Mesenchymal stem cell (in vitro differentiated cells and primary cell): ENCODE measurements at regions not wholly inside any gene's neighbourhood (a gene's known extent, or its start where the extent isn't known, plus 50 kb on each side); places are given as distances from the start of the nearest gene placed in this dataset.
A peak's percentile ranks its signal among the peaks of the same experiment; 100 is the strongest.

Experiments
- DNase-seq: peaks from one replicate; pipeline ENCODE4 v3.0.0-alpha.2; 2013
- H2AFZ ChIP-seq: one replicate; pipeline ENCODE4 v1.6.1; 2013; ENCODE audit warnings: low read depth, mild to moderate bottlenecking, control low read depth, inconsistent platforms, low read length, moderate library complexity
- H2AK5ac ChIP-seq: 2 replicates; pipeline ENCODE4 v1.6.1; 2013; ENCODE audit warnings: low read length, moderate library complexity, mild to moderate bottlenecking, inconsistent platforms; ENCODE audit not compliant: severe bottlenecking
- H2BK120ac ChIP-seq: one replicate; pipeline ENCODE4 v1.6.1; 2013; ENCODE audit warnings: low read depth, mild to moderate bottlenecking, inconsistent platforms, low read length, moderate library complexity
- H2BK12ac ChIP-seq, 2 experiments: one replicate each; pipeline ENCODE4 v1.6.1; 2013; ENCODE audit warnings: inconsistent platforms in 2 of 2, low read length in 2 of 2, mild to moderate bottlenecking in 2 of 2, moderate library complexity in 2 of 2, control low read depth in 1 of 2
- H2BK15ac ChIP-seq: one replicate; pipeline ENCODE4 v1.6.1; 2013; ENCODE audit warnings: mild to moderate bottlenecking, low read depth, inconsistent platforms; ENCODE audit not compliant: poor library complexity, severe bottlenecking
- H2BK5ac ChIP-seq: 2 replicates; pipeline ENCODE4 v1.6.1; 2013; ENCODE audit warnings: low read depth, mild to moderate bottlenecking, low read length, control low read depth, inconsistent platforms; ENCODE audit not compliant: poor library complexity, severe bottlenecking
- H3K14ac ChIP-seq, 2 experiments: one replicate each; pipeline ENCODE4 v1.6.1; 2013; ENCODE audit warnings: inconsistent platforms in 2 of 2, low read length in 2 of 2, control low read depth in 1 of 2, mild to moderate bottlenecking in 1 of 2, moderate library complexity in 1 of 2
- H3K18ac ChIP-seq, 2 experiments: one replicate each; pipeline ENCODE4 v1.6.1; 2013; ENCODE audit warnings: inconsistent platforms in 2 of 2, low read length in 2 of 2, control low read depth in 1 of 2, low read depth in 1 of 2, mild to moderate bottlenecking in 1 of 2
- H3K23ac ChIP-seq, 2 experiments: one replicate each; pipeline ENCODE4 v1.6.1; 2013; ENCODE audit warnings: inconsistent platforms in 2 of 2, low read length in 2 of 2, mild to moderate bottlenecking in 2 of 2, moderate library complexity in 2 of 2, control low read depth in 1 of 2
- H3K27ac ChIP-seq: 2 replicates; pipeline ENCODE4 v1.5.1; 2013; ENCODE audit warnings: mild to moderate bottlenecking, moderate library complexity, low read length, control low read depth, inconsistent platforms; ENCODE audit not compliant: poor library complexity, severe bottlenecking
- H3K27me3 ChIP-seq, 2 experiments: 2 replicates each; pipeline versions ENCODE4 v1.6.1 to v1.7.0; 2013; ENCODE audit warnings: low read length in 2 of 2, mild to moderate bottlenecking in 2 of 2, moderate library complexity in 2 of 2, control low read depth in 1 of 2, inconsistent platforms in 1 of 2; ENCODE audit not compliant: control insufficient read depth in 1 of 2, insufficient read depth in 1 of 2
- H3K36me3 ChIP-seq, 2 experiments: 2 replicates each; pipeline versions ENCODE4 v1.6.1 to v1.7.0; 2013; ENCODE audit warnings: low read length in 2 of 2, control low read depth in 1 of 2, inconsistent platforms in 1 of 2, low read depth in 1 of 2, mild to moderate bottlenecking in 1 of 2; ENCODE audit not compliant: insufficient read depth in 2 of 2, control insufficient read depth in 1 of 2
- H3K4ac ChIP-seq, 2 experiments: one replicate each; pipeline ENCODE4 v1.6.1; 2013; ENCODE audit warnings: inconsistent platforms in 2 of 2, low read length in 2 of 2, mild to moderate bottlenecking in 2 of 2, moderate library complexity in 2 of 2, control low read depth in 1 of 2, low read depth in 1 of 2
- H3K4me1 ChIP-seq: 2 replicates; pipeline ENCODE4 v1.6.1; 2013; ENCODE audit warnings: low read depth, low read length, control low read depth; ENCODE audit not compliant: control insufficient read depth, insufficient read depth
- H3K4me2 ChIP-seq: 2 replicates; pipeline ENCODE4 v1.6.1; 2013; ENCODE audit warnings: low read length, mild to moderate bottlenecking, inconsistent platforms; ENCODE audit not compliant: poor library complexity, severe bottlenecking
- H3K4me3 ChIP-seq, 2 experiments: 2 replicates each; pipeline versions ENCODE4 v1.5.1 to v1.7.0; 2013; ENCODE audit warnings: low read length in 2 of 2, mild to moderate bottlenecking in 2 of 2, control low read depth in 1 of 2, low read depth in 1 of 2; ENCODE audit not compliant: insufficient read depth in 1 of 2
- H3K79me1 ChIP-seq: replicated peaks from 2 replicates; pipeline ENCODE4 v1.6.1; 2013; ENCODE audit warnings: mild to moderate bottlenecking, control low read depth, low read length, inconsistent platforms; ENCODE audit not compliant: poor library complexity, severe bottlenecking
- H3K9ac ChIP-seq: 2 replicates; pipeline ENCODE4 v1.7.0; 2013; ENCODE audit warnings: mild to moderate bottlenecking, low read length, moderate library complexity
- H3K9me3 ChIP-seq: 2 replicates; pipeline ENCODE4 v1.7.0; 2013; ENCODE audit warnings: mild to moderate bottlenecking, low read length; ENCODE audit not compliant: control insufficient read depth
- H4K8ac ChIP-seq: one replicate; pipeline ENCODE4 v1.6.1; 2013; ENCODE audit warnings: inconsistent platforms, mild to moderate bottlenecking, low read length, moderate library complexity
- H4K91ac ChIP-seq: one replicate; pipeline ENCODE4 v1.6.1; 2013; ENCODE audit warnings: mild to moderate bottlenecking, low read length, inconsistent platforms
- WGBS: methylation state at CpG from one replicate; pipeline ENCODE4 v1.1.7; 2013; ENCODE audit warnings: mixed read lengths; 5-methylcytosine and 5-hydroxymethylcytosine counted together

DNA sequence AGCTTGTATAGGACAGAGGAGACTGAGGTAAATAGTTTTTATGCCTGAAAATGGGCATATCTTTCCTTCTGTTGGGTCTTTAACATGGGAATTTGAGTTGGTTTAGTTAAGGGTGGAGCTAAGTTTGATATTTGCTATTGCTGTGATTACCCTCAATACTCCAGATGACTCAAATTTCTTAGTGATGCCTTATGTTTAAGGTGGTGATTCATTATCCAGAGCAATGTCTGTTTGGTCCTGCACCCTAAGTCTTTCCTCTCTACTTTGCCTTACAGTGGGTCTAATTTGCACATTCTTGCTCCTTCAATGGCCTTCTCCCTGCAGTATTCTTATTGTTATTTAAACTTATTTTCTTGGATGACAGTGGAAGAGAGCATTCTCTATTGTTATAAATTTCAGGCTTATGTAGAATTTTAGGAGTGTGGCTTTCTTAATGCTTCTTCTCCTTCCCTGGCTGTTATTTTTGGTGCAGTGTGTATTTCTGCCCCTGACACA, 312.9 kb upstream of the RPS23 start:
- Histone ChIP-seq H3K4me2 (no peak overlapping the region), H2BK120ac (no peak overlapping the region), H3K4me3 (no peak overlapping the region), H2BK15ac (no peak overlapping the region), H4K8ac (no peak overlapping the region), H3K4ac (no peak overlapping the region), H2BK5ac (no peak overlapping the region), H3K18ac (no peak overlapping the region), H3K23ac (no peak overlapping the region), H3K9ac (no peak overlapping the region), H3K27me3 (no peaks in the 10 kb centered on the region), H3K9me3 (peaks cover 25% of the 10 kb centered on the region), H3K36me3 (no peaks in the 10 kb centered on the region), H4K91ac (no peak overlapping the region), H3K27ac (no peak overlapping the region), H2BK12ac (no peak overlapping the region), H3K4me1 (no peaks in the 10 kb centered on the region), H3K14ac (no peak overlapping the region), H2AFZ (no peak overlapping the region), H2AK5ac (no peak overlapping the region), H3K79me1 (no peaks in the 10 kb centered on the region)
- no peak for DNase-seq

DNA sequence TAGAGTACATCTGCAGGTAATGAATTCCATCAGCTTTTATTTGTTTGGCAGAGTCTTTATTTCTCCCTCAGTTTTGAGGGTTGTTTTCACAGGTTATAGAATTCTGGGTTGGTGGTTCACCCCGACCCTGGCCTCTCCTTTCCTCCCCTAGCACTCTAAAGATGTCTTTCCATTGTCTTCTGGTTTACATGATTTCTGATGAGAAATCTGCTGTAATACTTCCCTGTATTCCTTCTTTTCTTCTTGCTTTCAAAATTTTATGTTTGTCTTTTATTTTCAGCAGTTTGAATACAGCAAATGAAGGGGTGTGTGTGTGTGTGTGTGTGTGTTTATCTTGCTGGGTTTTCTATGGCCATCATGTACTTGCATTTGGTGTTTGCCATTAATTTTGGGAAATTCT, 312.0 kb upstream of the RPS23 start:
- no peak for DNase-seq
- no peak overlapping the region for H2AFZ ChIP-seq
- no CpG with 5 or more reads among the region's 1 CpG for WGBS
- peak overlapping the region in 1 of 2 experiments; percentile 11 for H3K4me3 ChIP-seq
- no peak overlapping the region for H3K18ac ChIP-seq
- no peak overlapping the region for H3K27ac ChIP-seq
- no peak overlapping the region for H2AK5ac ChIP-seq
- H3K14ac ChIP-seq, result no peak overlapping the region
- H2BK120ac ChIP-seq, result no peak overlapping the region
- H3K9ac ChIP-seq, result no peak overlapping the region
- no peak overlapping the region for H4K91ac ChIP-seq
- no peak overlapping the region for H2BK12ac ChIP-seq
- H3K36me3 ChIP-seq, result no peaks in the 10 kb centered on the region
- peaks cover 25% of the 10 kb centered on the region for H3K9me3 ChIP-seq
- no peak overlapping the region for H3K4ac ChIP-seq
- no peak overlapping the region for H2BK5ac ChIP-seq
- H2BK15ac ChIP-seq, result no peak overlapping the region
- H3K79me1 ChIP-seq, result no peaks in the 10 kb centered on the region
- H3K23ac ChIP-seq, result no peak overlapping the region
- no peaks in the 10 kb centered on the region for H3K4me1 ChIP-seq
- H3K4me2 ChIP-seq, result no peak overlapping the region
- H4K8ac ChIP-seq, result no peak overlapping the region
- no peaks in the 10 kb centered on the region for H3K27me3 ChIP-seq

DNA sequence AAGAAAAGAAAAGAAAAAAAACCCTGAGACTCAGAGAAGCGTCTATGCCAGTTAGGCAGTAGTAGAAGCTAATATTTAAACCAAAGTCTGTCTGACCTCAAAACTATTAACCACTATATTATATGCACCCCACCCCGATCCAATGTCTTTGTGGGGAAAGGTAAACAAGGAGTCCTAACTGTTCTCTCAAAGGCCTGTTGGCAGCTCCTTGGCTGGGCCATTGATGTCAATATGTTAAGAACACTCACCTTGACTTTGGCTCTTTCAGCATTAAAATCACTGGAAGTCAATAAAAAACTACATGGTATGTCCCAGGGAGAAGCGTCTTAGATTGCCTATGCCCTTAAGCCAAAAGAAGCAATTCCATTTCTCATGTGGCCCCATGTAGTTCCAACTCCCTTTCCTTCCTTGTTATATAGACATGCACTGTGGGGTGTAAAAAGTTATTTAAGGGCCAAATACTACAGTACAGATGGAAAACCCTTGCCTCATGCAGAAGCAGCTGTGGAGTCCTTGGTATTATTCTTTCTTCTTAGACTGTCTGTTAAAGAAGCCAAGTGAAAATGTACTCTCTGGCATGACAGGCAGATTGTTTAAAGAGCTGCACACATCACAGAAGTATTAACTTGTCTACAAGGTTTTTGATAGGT, 308.6 kb upstream of the RPS23 start:
- Histone ChIP-seq H3K9me3 (peaks cover 39% of the 10 kb centered on the region), H3K4me2 (no peak overlapping the region), H2BK120ac (no peak overlapping the region), H2BK12ac (no peak overlapping the region), H3K4me1 (no peaks in the 10 kb centered on the region), H3K9ac (no peak overlapping the region), H3K23ac (no peak overlapping the region), H2BK5ac (no peak overlapping the region), H3K18ac (no peak overlapping the region), H2BK15ac (no peak overlapping the region), H3K36me3 (no peaks in the 10 kb centered on the region), H3K14ac (no peak overlapping the region), H4K91ac (no peak overlapping the region), H3K79me1 (no peaks in the 10 kb centered on the region), H3K4ac (no peak overlapping the region), H3K27ac (no peak overlapping the region), H3K4me3 (no peak overlapping the region), H4K8ac (no peak overlapping the region), H3K27me3 (peaks cover 0 to 6% of the 10 kb centered on the region in 2 experiments), H2AFZ (no peak overlapping the region), H2AK5ac (no peak overlapping the region)
- WGBS, result 88% methylated on average over 2 of the region's 3 CpGs
- DNase-seq, result no peak

DNA sequence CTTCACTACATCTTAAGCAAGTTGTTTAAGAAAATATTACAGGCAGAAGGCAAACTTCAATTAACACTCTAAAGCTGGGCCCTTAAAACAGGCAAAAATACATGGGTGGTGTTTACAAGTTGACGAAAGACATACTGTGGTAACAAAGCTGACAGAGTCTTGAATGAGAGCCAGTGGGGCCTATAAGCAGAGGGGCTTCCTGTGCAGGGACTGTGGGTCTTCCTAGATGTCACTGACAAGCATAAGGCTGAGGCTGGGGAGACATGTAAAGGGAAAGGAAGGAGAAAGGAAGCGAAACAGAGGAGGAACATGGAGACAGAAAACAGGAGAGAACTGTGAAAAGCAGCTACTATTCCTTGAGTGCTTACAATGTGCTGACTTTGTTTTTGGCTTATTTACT, 308.0 kb upstream of the RPS23 start:
- Histone ChIP-seq H2BK15ac (no peak overlapping the region), H2AFZ (no peak overlapping the region), H3K9me3 (peaks cover 39% of the 10 kb centered on the region), H3K9ac (no peak overlapping the region), H2BK5ac (no peak overlapping the region), H2BK120ac (no peak overlapping the region), H3K4ac (peak overlapping the region in 1 of 2 experiments; percentile 16), H4K8ac (no peak overlapping the region), H3K4me2 (no peak overlapping the region), H3K27me3 (peaks cover 0 to 6% of the 10 kb centered on the region in 2 experiments), H2BK12ac (no peak overlapping the region), H3K79me1 (no peaks in the 10 kb centered on the region), H3K18ac (peak overlapping the region in 1 of 2 experiments; percentile 40), H3K4me1 (no peaks in the 10 kb centered on the region), H3K36me3 (no peaks in the 10 kb centered on the region), H4K91ac (no peak overlapping the region), H3K27ac (no peak overlapping the region), H3K14ac (peak overlapping the region in 1 of 2 experiments; percentile 89), H3K23ac (no peak overlapping the region), H2AK5ac (no peak overlapping the region), H3K4me3 (no peak overlapping the region)
- DNase-seq, result no peak
- WGBS, result 50% methylated on average over 2 of the region's 2 CpGs
